GM18867 (cell line): ENCODE measurements at regions not wholly inside any gene's neighbourhood (a gene's known extent, or its start where the extent isn't known, plus 50 kb on each side); places are given as distances from the start of the nearest gene placed in this dataset.

ENCODE experiments used
- ATAC-seq: cut with Tn5 transposase; IDR thresholded peaks from one replicate; pipeline ENCODE4 v1.9.1; 2021; ENCODE audit warnings: mild to moderate bottlenecking, moderate library complexity; ENCODE audit not compliant: unreplicated experiment

DNA sequence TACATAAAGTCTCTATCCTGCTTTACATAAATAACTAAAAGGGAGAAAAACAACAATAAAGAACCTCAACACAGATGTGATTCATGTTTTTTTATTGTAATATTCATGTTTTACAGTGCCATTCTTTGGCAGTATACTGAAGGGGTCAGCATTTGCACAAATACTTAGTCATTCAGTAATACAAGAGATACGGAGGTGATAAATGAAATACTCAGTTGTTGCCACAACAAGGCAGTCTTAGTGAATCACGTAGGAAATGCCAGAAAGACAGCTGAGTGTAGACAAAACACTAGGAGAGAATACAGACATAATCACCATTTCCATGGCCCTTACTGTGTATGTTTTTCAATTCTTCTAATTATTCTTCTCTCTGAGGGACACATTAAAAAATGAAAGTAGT, 910.4 kb downstream of the METTL15 start:
- ATAC-seq = no peak

DNA sequence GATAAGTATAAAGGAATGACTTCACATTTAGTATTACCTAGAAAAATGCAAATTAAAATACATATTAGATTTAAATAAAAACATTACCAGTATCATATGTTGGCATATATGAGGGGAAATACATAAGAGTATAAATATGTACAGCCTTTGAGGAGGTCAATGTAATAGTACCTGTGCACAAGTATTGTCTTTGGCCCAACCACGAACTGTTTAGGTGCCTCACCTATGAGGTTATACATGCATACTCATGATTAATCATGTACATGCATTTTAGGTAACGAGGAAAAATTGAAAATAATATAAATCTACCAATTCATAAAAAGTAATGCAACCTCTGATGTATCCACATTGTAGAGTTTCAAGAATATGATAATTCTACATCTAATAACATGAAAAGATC, 909.8 kb downstream of the METTL15 start:
- ATAC-seq = no peak

DNA sequence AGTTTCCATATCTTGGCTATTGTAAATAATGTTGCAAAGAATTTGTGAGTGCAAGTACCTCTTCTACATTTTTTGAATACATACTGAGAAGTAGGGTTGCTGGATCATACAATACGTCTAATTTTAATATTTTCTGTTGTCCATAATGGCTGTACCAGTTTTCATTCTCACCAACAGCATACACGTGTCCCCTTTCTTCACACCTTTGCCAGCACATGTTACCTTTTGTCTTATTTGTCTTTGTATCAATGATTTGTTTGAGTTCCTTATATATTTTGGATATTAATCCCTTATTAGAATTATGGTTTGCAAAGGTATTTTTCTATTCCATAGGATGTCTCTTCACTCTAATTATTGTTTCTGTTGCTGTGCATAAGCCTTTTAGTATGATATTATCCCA, 904.3 kb downstream of the METTL15 start:
- ATAC-seq = no peak

DNA sequence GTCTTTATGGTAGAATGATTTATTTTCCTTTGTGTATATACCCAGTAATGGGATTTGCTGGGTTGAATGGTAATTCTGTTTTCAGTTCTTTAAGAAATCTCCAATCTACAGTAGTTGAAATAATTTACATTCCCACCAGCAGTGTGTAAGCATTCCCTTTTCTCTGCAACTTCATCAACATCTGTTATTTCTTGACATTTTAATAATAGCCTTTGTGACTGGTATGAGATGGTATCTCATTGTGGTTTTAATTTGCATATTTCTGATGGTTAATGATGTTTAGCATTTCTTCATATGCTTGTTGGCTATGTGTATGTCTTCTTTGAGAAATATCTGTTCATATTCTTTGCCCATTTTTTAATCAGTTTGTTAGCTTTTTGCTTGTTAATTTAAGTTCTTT, 901.2 kb downstream of the METTL15 start:
- ATAC-seq = no peak

DNA sequence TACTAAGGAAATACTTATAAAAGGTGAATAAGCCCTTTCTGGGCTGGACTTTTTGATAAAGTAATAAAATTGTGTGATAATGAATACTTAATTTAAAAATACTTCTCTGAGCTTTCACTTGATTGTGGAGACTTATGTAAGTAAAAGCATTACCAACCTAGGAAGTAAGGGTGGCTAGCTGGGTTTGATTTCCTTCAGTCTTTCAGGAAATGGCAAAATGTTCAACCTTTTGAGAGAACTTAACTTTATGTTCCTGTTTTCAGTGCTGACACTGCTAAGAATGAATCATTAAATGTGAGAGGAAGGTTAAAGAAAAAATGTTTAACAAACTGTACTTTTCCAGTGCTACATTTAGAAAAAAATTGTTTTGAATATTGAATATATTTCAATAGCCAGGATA, 900.3 kb downstream of the METTL15 start:
- ATAC-seq = no peak

DNA sequence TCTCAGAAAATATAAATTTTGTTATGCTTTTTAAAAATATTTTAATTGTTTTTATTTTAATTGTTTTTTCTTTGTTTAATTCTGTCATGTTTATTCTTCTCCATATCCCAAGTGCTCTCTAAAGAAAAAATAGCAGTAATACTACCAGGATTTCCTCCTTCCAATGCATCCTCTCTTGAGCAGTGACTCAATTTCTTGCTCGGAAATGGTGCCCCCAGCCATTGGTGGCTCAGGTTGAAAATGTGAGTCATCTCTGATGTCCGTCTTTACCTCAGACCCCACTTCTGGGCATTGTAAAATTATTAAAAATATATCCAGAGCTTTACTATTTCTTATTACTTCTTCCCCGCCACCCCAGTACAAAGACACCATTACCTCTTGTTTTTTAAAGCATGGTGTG, 898.5 kb downstream of the METTL15 start:
- no peak for ATAC-seq

DNA sequence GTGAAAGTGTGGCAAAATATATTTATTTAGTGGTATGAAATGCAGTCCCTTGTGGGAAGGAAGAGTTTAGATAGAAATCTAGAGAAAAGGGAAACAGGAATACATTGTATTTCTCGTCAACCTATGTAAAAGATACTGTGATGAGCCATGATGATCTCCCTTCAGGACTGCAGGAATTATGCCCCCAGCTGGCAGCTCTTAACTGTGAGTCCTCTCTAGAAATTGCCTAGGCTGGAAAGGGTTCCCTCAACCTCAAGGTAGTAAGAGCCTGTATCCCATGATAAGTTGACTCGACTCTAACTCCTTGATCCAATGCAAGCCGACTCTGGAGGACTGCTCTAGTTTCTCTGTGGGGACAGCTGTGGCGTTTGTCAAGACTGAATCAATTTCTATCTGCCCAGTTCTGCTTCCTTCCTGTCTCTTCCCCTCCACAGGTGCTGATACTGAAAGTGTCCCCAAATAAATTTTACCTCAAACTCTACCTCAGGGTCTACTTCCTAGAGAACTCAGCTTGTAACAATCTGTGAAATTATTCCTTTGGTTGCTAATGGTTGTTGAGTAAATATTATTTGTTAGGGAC, 897.3 kb downstream of the METTL15 start:
- no peak for ATAC-seq

DNA sequence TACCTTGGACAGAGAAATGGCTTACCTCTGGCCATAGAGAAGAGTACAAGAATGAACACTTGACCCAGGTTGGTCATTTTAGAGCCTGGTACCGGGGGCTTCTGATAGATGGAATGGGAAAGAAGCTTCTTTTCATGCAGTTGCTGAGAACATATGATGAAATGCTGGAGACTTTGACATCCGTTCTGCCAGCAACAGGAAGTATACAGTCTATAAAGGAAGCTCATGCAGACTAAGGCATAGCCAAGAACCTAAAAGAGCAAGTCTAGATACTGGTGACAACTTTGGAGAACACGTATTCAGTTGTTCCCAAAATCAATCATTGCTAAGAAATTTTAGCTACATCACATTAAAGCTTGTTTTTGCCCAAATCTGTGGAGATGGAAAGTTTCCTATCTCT, 894.6 kb downstream of the METTL15 start:
- ATAC-seq = no peak

DNA sequence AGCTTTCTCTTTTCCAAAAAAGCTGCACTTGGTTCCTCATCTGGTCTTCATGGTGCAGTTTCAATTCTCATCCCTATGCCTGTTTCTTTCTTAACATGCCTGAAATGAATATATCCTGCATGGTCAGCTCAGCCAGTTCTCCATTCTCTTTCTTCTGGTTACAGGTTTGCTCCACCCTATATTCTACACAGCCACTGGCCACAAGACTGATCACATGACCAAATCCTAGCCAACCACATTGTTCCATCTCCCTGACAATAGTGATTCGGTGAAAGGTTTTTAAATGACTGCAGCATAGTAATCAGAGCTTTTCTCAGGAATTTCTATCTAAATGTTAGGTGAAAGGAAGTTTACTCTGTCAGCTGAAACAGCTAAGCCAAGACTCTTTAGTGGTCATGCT, 891.4 kb downstream of the METTL15 start:
- ATAC-seq = no peak

DNA sequence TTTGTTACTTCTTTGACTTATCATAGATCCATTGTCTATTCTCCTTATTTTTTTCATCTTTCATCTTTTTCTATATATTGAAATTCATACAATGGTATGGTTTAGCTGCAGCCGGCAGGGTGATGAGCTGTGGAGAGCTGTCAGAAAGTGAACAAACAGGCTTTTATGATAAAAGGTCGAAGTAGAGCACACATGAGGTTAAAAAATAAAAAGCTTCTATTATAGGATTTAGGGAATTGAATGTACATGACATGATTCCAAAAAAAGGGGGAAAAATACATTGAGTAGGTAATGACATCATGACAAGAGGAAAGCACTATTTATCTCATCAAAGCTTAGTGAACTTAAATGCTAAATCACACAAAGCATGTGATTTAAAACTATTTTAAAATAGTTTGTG, 884.8 kb downstream of the METTL15 start:
- ATAC-seq = no peak

DNA sequence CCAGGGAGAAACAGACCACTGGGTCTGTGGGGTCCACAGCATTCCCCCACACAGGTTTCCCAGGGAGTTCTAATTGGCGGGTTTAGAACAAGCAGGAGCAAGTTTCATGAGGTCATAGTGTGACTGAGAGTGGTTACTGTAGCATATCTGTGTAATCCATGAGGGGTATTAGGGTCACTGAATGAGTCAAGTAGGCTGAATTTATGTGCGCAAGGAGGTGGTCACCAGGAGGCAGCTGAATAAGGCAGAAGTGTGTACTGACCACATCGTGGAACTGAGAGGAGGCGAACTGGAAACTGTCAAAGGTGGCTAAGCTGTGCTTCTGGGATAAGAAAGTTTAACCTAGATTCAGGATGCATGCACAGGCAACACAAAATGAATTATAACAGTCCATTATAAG, 876.0 kb downstream of the METTL15 start:
- ATAC-seq = no peak

DNA sequence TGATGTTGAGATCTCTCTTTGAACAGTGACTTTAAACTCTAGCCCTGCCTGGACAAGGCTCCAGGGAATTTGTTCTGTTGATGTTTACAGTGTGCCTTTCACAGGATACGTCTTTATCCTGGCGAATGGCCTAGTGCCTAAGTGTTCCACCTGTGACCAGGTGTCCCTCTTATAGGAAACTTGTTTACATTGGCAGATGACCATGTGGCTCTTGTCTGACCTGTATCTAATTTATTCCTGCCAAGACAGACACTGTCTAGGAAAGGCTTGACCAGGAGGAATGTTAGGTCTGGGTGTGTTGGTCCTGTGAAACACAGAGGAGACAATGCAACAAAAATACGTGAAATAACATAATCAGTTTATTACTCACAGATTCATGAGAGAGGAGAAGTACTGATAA, 875.6 kb downstream of the METTL15 start:
- no peak for ATAC-seq

DNA sequence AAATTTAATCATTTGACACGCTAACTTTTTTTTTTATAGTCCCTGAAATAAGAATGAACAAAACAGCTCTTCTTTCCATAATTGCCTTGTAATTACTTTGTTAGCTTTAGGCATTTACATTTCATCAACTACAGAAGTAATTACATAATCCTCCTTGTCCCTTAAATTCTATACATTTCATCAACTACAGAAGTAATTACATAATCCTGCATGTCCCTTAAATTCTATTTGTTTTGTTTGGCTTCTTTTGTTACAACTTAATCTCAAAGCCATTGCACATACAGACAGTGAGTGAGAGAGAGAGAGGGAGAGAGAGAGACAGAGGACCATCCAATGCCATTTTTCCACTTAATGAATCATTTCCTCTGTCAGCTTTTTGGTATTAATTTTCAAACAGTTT, 873.2 kb downstream of the METTL15 start:
- ATAC-seq = no peak

DNA sequence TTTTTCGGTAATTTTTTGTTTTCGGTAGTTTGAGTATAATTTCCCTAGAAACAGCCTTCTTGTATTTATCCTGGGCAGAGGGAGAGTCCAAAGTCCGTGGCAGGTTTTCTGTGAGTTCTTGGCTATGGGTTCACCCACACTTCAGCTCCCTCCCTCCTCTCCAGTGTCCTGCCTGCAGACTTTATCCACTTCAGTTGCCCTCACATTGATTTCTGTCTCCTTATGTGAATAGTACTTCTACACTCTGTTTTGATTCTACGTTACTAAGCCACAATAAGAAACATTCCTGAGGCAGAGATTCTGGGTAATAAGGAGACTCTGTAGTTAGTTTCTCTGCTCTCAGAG, 868.6 kb downstream of the METTL15 start:
- ATAC-seq = no peak

DNA sequence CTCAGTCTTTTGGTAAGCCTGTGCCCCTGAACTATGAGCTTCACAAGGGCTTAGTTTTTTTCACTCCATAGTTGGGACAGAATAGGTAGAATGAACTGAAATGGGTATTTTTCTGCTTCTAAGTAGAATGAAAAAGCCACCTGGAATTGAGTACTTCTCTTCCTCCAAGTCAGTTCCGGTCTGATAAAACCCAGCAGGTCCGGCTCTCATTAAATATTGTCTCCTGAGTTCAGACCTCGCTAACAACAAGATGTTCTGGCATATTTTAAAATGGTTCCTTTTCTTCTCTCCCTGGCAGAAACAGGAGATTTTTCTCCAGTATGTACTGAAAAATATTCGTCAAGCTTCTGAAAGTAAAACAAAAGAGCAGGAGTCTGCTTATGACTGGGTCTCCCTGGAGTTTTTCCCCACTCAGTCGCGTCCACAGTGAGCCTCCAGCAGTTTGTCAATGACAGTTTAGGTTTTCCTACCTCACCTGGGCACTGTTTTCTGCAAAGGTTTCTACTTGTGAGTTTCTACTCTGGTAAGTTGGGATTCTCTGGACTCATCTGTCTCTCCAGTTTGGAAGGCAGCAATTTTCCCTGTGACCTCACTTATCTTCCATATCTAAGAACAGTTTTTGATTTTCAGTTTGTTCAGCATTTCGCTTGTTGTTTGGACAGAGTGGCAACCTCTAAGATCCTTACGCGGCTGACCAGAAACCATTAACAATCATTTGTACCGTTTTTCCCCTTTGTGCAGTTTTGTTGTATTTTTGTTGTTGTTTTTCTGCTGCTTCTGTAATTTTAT, 868.0 kb downstream of the METTL15 start:
- no peak for ATAC-seq

DNA sequence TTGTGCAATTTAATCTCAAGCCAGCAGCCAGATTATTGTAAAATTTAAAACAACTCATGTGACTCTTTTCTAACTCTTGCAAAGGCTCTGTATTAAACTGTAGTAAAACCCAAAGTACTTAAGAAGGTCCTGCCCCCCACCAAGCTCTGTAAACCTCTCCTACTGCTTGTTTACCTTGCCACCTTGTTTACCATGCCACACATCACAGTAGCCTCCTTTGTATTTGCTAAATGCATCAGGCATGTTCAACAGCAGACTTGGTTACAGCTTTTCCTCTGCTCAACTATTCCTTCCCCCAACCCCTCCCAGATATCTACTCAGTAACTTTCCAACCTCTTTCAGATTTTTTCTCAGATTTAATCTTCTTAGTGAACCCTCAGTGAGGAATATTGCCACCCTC, 861.6 kb downstream of the METTL15 start:
- no peak for ATAC-seq

DNA sequence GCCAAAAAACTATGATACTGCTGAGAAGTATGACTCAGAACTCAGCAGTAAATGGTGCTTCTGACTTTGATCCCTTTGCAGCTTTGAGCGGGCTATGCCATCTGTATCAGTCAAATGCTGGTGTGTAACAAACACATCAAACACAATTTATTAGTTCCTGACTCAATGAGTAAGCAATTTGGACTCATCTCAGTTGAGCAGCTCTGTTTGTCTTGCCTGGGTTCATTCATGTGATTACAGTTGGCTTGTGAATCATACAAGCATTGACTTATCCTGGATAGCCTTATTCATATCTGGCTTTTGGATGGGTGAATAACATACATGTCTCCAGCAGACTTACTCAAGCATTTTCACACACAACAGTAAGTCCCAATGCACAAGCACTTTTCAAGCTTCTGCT, 858.8 kb downstream of the METTL15 start:
- ATAC-seq = no peak

DNA sequence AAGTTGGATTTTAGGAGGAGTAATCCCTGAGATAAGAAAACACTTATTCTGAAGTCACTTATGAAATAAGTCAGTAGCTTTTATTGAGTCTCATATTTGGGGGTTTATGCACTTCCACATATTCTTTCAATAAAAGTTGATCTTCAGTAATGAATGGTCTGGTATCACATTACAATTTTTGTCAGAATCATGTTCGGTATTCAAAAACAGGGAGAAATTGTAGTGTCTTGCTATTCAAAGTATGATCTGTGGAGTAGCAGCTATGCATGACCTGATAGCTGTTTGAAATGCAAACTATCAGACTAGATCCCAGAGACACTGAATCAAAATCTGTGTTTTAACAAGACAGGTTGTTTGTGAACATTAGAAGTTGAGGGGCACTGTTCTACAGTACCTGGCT, 857.6 kb downstream of the METTL15 start:
- no peak for ATAC-seq

DNA sequence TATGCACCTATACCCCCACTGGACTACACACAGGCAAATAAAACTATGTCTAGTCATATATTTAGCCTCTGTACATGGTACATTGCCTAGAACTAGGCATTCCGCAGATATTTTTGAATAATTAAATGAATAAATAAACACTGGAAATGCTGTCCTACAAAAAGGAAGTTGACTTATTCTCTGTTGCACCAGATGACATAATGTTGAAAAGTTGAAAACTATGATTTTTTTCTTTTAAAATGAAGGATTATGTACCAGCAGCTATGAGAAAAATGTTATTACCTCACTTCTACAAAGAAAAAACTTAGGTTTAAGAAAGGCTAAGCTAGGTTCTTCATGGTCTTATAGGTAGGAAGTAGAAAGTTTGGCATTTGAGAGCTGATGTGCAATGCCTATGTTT, 856.6 kb downstream of the METTL15 start:
- no peak for ATAC-seq

DNA sequence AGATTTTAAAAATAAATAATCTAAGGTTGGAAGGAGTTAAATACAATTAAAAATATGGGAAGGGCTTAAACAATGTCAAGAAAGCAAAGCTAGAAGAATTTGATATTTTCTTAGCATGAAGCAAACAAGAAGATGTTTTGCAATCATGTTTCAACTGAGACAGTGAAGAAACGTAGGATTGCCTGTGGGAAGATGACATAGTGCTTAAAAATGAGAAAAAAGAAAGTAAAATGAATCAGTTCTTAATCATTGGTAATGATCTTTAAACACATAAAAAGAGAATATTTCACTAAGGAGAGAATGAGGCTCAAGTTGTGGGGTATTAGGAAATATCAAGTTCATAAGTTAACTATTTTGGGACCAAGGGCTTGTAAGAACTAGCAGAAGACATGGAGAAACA, 855.0 kb downstream of the METTL15 start:
- no peak for ATAC-seq

DNA sequence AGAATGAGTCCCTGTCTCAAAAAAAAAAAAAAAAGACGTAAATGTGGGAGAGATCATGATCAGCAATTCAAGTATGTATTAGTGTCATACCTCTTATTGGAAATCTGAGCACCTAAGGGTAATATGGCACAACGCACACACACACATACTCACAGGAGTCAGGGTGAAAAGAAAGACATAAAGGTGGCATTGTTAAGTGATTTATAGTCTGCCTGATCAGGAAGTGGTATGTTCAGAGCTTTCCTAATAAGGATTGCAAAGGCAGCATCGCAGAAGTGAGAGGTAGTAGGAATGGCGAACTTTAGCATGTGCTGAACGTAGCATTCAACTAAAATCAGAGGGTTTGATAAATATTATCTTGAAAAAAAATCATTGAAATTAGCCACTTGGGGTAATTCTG, 854.3 kb downstream of the METTL15 start:
- ATAC-seq = no peak

DNA sequence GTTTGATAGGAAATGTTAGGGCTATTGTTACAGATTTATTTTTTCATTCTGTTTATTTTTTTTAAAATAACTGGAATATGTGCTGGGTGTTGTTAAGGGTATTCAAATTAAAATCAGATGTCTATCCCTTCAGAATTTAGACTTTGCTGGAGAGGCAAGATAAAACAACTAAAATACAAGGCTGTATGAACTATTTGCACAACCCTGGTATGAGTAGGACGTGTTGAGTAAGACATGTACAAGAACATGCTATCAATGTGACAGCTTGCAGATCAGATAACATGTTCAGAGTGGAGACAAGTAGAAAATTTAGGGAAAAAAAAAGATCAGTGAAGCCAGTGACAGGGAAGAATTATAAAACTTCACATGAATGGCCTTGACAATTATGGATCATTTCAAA, 853.5 kb downstream of the METTL15 start:
- ATAC-seq = no peak

DNA sequence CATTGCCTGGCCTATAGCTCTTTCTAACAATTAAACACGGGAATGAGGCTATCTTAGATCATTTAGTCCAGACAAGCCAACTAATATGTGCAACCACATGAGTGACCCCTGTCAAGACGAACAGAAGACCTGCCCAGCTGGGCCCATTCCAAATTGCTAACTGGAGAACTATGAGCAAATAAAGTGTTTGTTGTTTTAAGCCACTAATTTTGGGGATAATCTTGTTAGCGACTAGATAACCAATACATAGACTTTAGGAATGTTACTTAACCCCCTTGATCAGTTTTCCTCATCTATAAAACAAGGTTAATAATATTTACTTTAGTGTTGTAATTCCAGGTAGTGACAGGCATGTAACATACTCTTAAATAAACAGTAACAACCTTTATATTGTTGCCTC, 848.3 kb downstream of the METTL15 start:
- no peak for ATAC-seq
